DMS114 treated with DMSO at 0.1 percent for 48 hours (cell line): ENCODE measurements at regions not wholly inside any gene's neighbourhood (a gene's known extent, or its start where the extent isn't known, plus 50 kb on each side); places are given as distances from the start of the nearest gene placed in this dataset.
A peak's percentile ranks its signal among the peaks of the same experiment; 100 is the strongest.

Source experiments
- DNase-seq: peaks from one replicate; lab custom pipeline; 2025; ENCODE audit not compliant: unreplicated experiment; lab: John Stamatoyannopoulos, UW

DNA sequence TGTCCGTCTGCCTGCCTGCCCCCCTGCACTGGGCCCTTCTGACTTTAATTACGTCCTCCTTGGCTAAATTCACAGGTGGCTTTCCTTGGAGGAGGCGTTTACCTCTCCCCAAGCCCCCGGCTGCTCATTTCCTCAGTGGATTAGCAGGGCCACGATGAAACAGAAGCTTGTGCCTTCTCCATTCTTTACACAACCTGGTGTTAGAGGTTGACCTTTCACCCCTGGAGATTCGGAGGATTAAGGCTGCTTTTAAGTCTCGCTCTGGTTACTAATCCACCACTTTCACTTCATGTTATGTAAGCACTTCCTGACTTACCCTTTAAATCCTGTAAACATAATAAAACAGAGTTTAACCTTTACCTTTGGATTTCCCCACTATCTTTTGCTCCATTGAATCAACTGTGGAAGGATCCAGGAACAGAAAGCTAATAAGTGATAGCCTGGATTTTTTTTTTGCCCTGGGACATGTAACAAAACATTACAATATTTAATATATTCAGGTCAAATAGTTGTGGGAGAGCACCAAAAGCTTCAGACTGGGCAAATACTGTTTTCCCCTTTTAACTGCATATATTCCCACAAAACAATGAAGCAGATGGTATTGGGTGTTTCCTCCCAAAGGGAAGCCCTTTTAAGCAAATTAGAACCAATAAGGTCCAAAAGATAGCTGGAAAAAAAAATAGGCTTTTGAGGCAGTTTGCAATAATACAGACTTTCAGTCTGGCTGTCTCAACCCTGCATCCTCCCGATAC, 370.2 kb downstream of the EN1 start:
- no peak for DNase-seq

GRCh38 chr2:118475622-118476205, 371.7 kb downstream of the EN1 start:
- no peak for DNase-seq

DNA sequence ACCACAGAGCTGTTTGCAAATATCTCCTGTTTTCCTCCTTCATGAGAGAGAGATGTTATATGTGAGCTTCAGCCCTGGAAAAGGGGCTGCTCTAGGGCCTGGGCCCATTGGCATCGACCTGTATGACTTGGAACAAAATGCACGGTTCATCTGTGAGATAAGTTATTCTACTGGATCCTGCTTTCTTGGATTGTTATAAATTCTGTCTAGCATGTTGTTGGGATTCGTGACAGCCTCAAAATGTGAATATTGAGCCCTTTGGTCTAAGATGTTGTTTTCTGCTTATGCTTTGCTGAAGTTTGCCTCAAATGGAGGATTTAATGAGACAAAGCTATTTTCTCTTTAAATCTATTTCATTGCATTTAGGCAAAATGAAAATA, 372.9 kb downstream of the EN1 start:
- DNase-seq, result no peak

DNA sequence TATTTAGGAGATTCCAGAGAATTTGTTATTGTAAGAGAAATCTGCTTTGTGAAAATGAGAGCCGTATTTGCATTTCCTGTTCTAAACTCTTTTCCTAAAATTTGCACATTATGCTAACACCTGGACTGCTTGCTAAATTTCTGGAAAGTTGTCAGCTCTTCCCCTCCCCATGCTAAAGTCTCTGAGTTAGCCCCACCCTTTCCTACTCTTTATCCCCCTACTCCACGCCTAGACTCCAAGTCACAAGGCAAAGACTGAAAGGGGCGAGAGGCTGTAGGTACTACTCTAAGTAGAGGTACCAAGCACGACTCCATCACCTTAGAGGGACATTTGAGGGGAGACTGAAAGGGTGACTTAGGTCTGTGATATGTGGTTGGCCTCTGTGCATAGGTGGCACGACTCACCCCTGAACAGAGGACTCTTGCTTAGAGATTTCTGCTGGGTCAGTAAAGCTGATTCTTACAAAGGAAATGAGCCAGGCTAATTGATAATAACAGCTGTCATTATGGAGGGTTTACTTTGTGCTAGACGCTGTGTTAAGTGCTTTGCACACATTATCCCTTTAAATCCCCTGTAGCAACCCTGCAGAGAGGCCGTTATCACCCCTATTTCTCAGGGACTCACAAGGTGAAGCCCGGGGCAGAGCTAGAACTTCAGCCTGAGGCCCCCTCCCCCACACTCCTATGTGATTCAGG, 373.5 kb downstream of the EN1 start:
- DNase-seq, result no peak

- DNase-seq, result no peak
These were observed 374.2 kb downstream of the EN1 start for GRCh38 chr2:118473241-118473640.

- DNase-seq, result no peak
These were observed 377.2 kb downstream of the EN1 start for GRCh38 chr2:118470297-118470696.

DNA sequence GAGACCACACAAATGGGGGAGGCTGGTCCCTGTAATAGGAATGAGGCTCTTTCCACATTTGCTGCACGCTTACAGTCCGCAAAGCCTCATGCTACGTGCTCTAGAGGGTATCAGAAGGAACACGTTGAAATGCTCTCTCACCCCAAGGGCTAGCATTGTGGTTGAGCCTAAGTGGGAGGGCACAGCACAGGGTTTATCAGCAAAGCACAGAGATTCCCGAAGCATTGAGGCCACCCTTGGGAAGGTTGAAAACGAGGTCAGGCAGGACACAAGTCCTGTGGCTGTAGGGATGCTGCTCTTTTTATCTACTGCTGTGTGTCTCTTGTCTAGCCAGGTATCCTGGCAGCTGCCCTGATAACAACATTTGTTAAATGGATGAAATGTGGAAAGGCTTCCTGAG, 378.3 kb downstream of the EN1 start:
- no peak for DNase-seq

GRCh38 chr2:118464546-118465265, 376.4 kb downstream of the INSIG2 start:
- no peak for DNase-seq

DNA sequence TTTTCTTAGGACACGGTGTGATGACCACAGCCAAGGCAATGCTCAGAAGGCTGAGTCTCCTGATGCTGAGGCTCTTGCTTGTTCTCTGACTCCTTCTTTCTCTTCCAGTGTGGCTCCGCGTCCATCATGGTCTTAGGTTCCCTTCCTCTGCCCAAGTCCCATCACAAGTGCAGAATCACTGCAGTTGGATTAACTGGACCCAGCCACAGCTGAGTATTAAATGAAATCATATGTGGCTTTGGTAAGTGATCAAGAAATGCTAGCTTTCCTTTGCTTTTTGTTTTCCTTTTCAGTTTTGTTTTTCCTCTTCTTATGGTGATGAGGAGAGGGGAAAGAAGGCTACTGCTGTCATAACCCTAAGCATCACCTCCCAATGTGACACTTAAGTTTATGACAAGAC, 375.8 kb downstream of the INSIG2 start:
- no peak for DNase-seq

GRCh38 chr2:118460425-118460824, 372.2 kb downstream of the INSIG2 start:
- no peak for DNase-seq

- DNase-seq, result no peak
These were observed 371.2 kb downstream of the INSIG2 start for GRCh38 chr2:118459426-118459825.

DNA sequence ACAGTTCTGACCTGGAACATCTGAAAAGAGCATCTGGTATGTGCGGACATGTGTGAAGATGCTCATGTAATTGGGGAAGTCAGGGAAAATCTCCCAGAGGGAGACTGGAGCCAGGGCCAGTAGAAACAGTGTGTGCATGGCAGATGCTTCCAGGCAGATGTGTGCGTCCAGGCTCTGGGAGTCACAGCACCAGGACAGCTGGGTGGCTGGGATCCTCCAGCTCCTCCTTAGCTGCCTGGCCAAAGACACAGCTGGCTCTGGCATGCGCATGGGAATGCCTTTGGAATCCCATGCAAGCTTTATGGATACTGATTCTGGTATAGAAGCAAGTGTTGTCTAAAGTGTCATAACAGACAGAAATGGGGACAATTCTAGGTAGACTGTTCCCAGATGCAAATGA, 369.7 kb downstream of the INSIG2 start:
- no peak for DNase-seq

GRCh38 chr2:118449401-118449800, 361.1 kb downstream of the INSIG2 start:
- no peak for DNase-seq

GRCh38 chr2:118443596-118443995, 355.3 kb downstream of the INSIG2 start:
- no peak for DNase-seq

DNA sequence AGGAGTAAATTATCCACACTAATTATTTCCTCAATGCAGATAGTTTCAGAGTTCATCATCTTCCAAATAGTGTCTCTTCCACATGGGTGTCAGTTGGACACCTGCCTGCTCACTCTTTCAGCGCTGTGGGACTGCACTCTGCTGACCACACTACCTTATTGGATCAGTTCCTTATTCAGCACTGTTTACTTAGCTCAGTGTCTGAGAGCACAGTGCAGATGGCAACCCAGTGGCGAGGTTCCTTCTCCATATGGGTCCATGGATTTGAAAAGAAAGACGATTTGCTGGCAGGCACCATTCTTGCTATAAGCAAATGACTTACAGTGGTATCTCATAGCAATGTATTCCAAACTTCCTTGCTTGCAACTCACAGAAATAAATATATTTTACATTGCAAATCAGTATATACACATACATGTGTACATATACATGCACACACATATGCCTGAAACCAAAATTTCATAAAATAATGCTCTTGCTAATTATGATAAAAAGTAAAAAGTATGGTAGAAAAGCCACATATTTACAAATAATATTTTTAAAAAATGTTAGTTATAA, 354.8 kb downstream of the INSIG2 start:
- no peak for DNase-seq

GRCh38 chr2:118442046-118442445, 353.8 kb downstream of the INSIG2 start:
- DNase-seq, result no peak

DNA sequence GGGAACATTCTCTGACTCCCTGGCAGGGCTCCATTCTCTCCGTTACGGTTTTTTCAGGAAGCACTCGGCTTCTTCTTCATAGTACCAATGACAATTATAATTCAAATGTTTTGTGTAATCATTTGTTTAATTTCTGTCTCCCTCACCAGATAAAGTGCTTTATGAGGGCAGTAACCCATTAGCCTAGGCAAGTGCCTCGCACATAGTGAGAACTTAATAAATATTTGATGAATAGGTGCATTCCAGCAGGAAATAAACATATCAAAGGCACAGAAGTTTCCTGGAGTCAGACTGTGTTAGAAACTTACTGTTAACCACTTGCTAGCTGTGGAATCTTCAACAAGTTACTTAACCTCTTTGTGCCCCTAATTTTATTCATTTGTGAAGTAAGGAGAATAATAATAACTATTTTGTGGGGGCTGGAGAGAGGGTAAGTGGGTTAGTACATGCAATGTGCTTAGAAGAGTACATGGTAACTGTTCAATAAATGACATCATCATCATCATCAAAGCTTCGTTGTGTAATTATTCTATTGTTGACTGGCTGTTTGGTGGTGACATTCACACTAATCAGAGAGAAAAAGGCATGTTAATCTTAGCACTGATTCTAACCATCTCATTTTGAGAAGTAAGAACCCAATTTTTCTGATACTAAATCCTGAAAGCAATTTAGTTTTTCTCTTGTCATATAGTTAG, 352.3 kb downstream of the INSIG2 start:
- DNase-seq, result no peak

DNA sequence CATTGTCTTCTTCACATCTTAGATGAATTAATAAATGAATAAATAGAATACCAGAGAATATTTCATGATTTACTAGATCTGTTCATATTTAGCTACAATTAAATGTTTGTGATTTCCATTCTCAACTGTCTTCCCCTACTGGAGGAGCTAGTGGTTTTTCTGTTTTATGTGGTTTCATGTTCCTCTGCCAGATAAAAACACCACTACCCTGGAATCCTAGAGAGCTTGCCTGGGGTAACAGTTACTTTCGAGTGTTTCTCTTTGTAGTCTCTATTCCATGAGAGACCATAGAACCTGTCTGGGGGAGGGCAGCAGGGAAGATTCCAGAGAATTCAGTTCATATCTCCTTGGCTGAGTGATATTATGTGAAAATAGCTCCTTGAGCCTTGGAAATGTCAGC, 349.2 kb downstream of the INSIG2 start:
- DNase-seq, result no peak

- no peak for DNase-seq
These were observed 343.7 kb downstream of the INSIG2 start for GRCh38 chr2:118431997-118432396.

DNA sequence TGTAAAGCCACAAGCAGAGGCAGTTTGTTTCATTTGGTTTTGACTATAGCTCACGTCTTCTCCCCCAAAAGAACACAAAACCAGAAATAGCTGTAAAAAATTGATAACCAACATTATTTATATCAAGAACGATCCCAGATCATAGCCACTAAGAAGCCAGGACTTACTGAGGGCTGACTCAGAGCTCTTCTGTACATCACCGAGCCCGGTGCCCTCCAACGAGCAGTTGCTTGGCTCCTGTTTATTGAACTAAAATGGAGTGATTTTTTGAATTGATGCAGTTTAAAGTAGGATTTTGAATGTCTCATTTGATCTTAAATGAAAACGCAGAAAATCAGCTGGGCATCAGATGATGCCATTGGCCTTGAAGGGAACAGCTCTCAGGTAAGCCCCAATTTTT, 343.3 kb downstream of the INSIG2 start:
- DNase-seq, result no peak

DNA sequence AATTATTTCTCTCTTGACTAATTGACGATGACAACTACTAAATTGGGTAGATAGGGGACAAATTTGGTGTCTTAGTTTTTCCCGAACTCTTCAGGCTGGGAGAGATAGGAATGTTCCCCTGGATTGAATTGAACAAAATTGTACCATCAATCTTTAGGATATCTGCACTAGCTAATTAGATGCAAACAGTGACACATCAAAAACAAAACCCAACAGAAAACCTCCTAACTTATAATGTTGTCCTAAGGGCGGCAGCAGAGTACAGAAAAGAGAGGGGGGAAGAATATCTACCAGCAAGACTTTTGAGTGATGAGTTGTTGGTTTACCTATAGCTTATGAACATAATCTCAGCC, 342.9 kb downstream of the INSIG2 start:
- peak; percentile 1 for DNase-seq
